ENCODE measurements at regions not wholly inside any gene's neighbourhood (a gene's known extent, or its start where the extent isn't known, plus 50 kb on each side); places are given as distances from the start of the nearest gene placed in this dataset.

DNA sequence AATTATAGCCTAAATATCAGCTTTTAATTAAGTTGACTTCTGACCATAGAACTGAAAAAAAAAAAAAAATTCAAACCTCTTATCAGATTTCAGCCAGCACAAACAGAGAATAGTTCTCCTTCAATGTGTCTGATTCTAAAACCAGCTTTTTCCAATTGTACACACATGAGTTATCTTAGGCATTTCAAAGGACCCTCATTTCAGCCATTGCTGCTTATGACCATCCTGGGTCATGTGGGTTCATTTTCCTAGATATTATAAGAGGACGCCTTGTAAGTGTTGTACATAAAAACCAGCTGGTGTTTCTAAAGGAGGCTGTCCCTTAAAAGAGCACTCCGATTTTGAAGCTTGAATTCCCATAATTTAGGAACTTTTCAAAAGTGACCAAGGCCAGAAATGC lies 62.3 kb upstream of the DYNC1I2 start:
- TF ChIP-seq EZH2phosphoT487 (IDR thresholded peaks at IDR 0.05; ENCODE audit: borderline replicate concordance, low read depth, low read length) = no peak
- TF ChIP-seq, protein P1, sequence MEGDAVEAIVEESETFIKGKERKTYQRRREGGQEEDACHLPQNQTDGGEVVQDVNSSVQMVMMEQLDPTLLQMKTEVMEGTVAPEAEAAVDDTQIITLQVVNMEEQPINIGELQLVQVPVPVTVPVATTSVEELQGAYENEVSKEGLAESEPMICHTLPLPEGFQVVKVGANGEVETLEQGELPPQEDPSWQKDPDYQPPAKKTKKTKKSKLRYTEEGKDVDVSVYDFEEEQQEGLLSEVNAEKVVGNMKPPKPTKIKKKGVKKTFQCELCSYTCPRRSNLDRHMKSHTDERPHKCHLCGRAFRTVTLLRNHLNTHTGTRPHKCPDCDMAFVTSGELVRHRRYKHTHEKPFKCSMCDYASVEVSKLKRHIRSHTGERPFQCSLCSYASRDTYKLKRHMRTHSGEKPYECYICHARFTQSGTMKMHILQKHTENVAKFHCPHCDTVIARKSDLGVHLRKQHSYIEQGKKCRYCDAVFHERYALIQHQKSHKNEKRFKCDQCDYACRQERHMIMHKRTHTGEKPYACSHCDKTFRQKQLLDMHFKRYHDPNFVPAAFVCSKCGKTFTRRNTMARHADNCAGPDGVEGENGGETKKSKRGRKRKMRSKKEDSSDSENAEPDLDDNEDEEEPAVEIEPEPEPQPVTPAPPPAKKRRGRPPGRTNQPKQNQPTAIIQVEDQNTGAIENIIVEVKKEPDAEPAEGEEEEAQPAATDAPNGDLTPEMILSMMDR (conservative IDR thresholded peaks at IDR 0.05; ENCODE audit: low read length) = no peak
